Trophoblast cell (in vitro differentiated cells and primary cell): ENCODE measurements at regions not wholly inside any gene's neighbourhood (a gene's known extent, or its start where the extent isn't known, plus 50 kb on each side); places are given as distances from the start of the nearest gene placed in this dataset.

Source experiments
- DNase-seq, 2 donors: peaks; one replicate each; pipeline ENCODE4 v3.0.0-alpha.2; 2016
- H2AFZ ChIP-seq: 2 replicates; pipeline ENCODE4 v1.6.1; 2013; ENCODE audit warnings: low read length, moderate library complexity, mild to moderate bottlenecking; ENCODE audit not compliant: insufficient read depth, poor library complexity
- H2AK5ac ChIP-seq: 2 replicates; pipeline ENCODE4 v1.6.1; 2013; ENCODE audit warnings: mild to moderate bottlenecking, low read length
- H2BK120ac ChIP-seq: 2 replicates; pipeline ENCODE4 v1.6.1; 2013; ENCODE audit warnings: low read length, mild to moderate bottlenecking, moderate library complexity; ENCODE audit not compliant: insufficient read depth, poor library complexity
- H2BK12ac ChIP-seq: 2 replicates; pipeline ENCODE4 v1.6.1; 2013; ENCODE audit warnings: mild to moderate bottlenecking, low read length, moderate library complexity
- H2BK5ac ChIP-seq: 2 replicates; pipeline ENCODE4 v1.6.1; 2013; ENCODE audit warnings: low read length, low read depth, moderate library complexity, mild to moderate bottlenecking; ENCODE audit not compliant: poor library complexity
- H3K14ac ChIP-seq: 2 replicates; pipeline ENCODE4 v1.6.1; 2013; ENCODE audit warnings: mild to moderate bottlenecking, low read length
- H3K18ac ChIP-seq: 2 replicates; pipeline ENCODE4 v1.6.1; 2013; ENCODE audit warnings: mild to moderate bottlenecking, low read length
- H3K23ac ChIP-seq: 2 replicates; pipeline ENCODE4 v1.6.1; 2013; ENCODE audit warnings: low read length
- H3K27ac ChIP-seq: 2 replicates; pipeline ENCODE4 v1.5.1; 2013; ENCODE audit warnings: low read depth, mild to moderate bottlenecking, inconsistent platforms, low read length, moderate library complexity
- H3K27me3 ChIP-seq: 2 replicates; pipeline ENCODE4 v1.6.1; 2013; ENCODE audit warnings: inconsistent platforms, mild to moderate bottlenecking, low read length, moderate library complexity; ENCODE audit not compliant: insufficient read depth
- H3K36me3 ChIP-seq, 2 experiments: 1 replicate in 1 of 2; 2 replicates in 1 of 2; pipeline ENCODE4 v1.6.1; 2013; ENCODE audit warnings: low read length in 2 of 2, mild to moderate bottlenecking in 2 of 2, moderate library complexity in 1 of 2; ENCODE audit not compliant: insufficient read depth in 2 of 2, control insufficient read depth in 1 of 2
- H3K4ac ChIP-seq: 2 replicates; pipeline ENCODE4 v1.6.1; 2013; ENCODE audit warnings: low read depth, mild to moderate bottlenecking, low read length, moderate library complexity
- H3K4me1 ChIP-seq, 2 experiments: 1 replicate in 1 of 2; 2 replicates in 1 of 2; pipeline ENCODE4 v1.6.1; 2013; ENCODE audit warnings: low read length in 2 of 2, mild to moderate bottlenecking in 2 of 2, moderate library complexity in 1 of 2; ENCODE audit not compliant: insufficient read depth in 2 of 2, control insufficient read depth in 1 of 2
- H3K4me2 ChIP-seq: 2 replicates; pipeline ENCODE4 v1.6.1; 2013; ENCODE audit warnings: inconsistent platforms, mild to moderate bottlenecking, low read length, moderate library complexity
- H3K4me3 ChIP-seq: 2 replicates; pipeline ENCODE4 v1.5.1; 2013; ENCODE audit warnings: mild to moderate bottlenecking, low read depth, low read length, inconsistent platforms
- H3K79me1 ChIP-seq: one replicate; pipeline ENCODE4 v1.6.1; 2013; ENCODE audit warnings: low read length
- H3K79me2 ChIP-seq: 2 replicates; pipeline ENCODE4 v1.6.1; 2013; ENCODE audit warnings: low read length, mild to moderate bottlenecking; ENCODE audit not compliant: control insufficient read depth, insufficient read depth, poor library complexity
- H3K9ac ChIP-seq: 2 replicates; pipeline ENCODE4 v1.6.1; 2013; ENCODE audit warnings: mild to moderate bottlenecking, low read length
- H3K9me3 ChIP-seq: 2 replicates; pipeline ENCODE4 v1.6.1; 2013; ENCODE audit warnings: low read depth, mild to moderate bottlenecking, control low read depth, inconsistent platforms, low read length; ENCODE audit not compliant: insufficient read depth
- H4K12ac ChIP-seq: 2 replicates; pipeline ENCODE4 v1.6.1; 2013; ENCODE audit warnings: low read depth, mild to moderate bottlenecking, low read length, moderate library complexity
- H4K8ac ChIP-seq: 2 replicates; pipeline ENCODE4 v1.6.1; 2013; ENCODE audit warnings: low read depth, mild to moderate bottlenecking, low read length, moderate library complexity
- H4K91ac ChIP-seq: one replicate; pipeline ENCODE4 v1.6.1; 2013; ENCODE audit warnings: low read depth, mild to moderate bottlenecking, low read length, moderate library complexity
- WGBS: extraction: QIAGEN DNeasy Blood & Tissue Kit; methylation state at CpG from one replicate; pipeline ENCODE4 v1.1.7; 2013; ENCODE audit warnings: missing lambda C conversion rate; ENCODE audit not compliant: insufficient read length, insufficient coverage; ENCODE audit errors: extremely low coverage; 5-methylcytosine and 5-hydroxymethylcytosine counted together

- Histone ChIP-seq H3K9me3 (peaks cover 6% of the 10 kb centered on the region), H3K23ac (no peak overlapping the region), H3K36me3 (no peaks in the 10 kb centered on the region), H3K79me1 (no peaks in the 10 kb centered on the region), H3K4me3 (no peak overlapping the region), H3K79me2 (no peaks in the 10 kb centered on the region), H2BK5ac (no peak overlapping the region), H3K9ac (no peak overlapping the region), H2BK12ac (no peak overlapping the region), H3K4me2 (no peak overlapping the region), H4K8ac (no peak overlapping the region), H3K14ac (no peak overlapping the region), H2BK120ac (no peak overlapping the region), H3K27me3 (no peaks in the 10 kb centered on the region), H3K18ac (no peak overlapping the region), H2AFZ (no peak overlapping the region), H2AK5ac (no peak overlapping the region), H3K4ac (no peak overlapping the region), H4K91ac (no peak overlapping the region), H4K12ac (no peak overlapping the region), H3K4me1 (no peaks in the 10 kb centered on the region), H3K27ac (no peak overlapping the region)
- DNase-seq = no peak
- 100% methylated on average over 2 of the region's 8 CpGs for WGBS
These were observed 90.9 kb upstream of the LINC01488 start for GRCh38 chr11:69390561-69390960.

DNA sequence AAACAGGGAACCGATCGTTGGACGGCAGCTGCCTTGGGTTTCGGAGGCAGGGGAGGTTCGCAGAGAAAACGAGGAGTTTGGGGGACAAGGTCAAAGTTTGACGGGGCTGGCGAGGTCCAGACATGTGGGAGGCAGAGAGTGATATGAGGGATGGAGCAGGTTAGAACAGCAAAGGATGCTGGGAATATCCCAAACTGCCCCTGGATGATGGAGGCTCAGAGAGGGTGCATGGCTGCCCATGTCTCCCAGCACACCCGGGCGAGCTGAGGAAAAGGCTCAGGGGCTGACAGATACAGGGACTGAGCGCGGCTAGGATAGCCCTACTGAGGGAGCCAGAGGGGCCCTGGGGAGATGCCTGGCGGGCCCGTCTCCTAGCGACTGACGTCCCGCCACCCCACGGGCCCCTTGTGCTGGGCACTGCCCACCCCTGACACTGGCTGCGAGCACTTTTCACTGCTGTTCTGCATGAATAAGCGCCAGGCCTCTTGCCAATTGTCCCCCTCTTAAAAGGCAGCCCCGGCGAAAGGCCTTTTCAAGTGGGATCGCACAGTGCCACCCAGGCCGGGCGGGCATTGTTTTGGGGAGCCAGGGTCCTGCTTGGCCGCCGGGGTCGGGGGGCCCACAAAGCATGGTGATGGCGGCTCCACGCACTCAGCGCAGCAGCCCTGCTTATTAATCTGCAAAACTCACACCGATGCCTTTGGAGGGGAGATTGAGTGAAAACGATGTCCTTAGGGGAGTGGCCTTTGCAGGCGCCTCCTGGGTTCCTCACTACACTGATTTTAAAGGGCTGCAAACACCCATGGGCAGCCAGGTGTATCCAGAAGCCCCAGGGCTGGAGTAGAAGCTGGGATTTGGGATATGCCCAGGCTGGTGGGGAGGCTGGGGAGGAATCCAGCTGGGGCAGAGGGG is 90.0 kb upstream of the LINC01488 start:
- H3K4me1 ChIP-seq = no peaks in the 10 kb centered on the region
- no peaks in the 10 kb centered on the region for H3K79me1 ChIP-seq
- H3K9me3 ChIP-seq = peaks cover 6% of the 10 kb centered on the region
- no peak overlapping the region for H2AK5ac ChIP-seq
- no peak overlapping the region for H2AFZ ChIP-seq
- no peak overlapping the region for H3K18ac ChIP-seq
- no peak overlapping the region for H2BK120ac ChIP-seq
- no peak overlapping the region for H3K4me3 ChIP-seq
- H3K4ac ChIP-seq = no peak overlapping the region
- DNase-seq = no peak
- no peak overlapping the region for H3K9ac ChIP-seq
- H2BK12ac ChIP-seq = no peak overlapping the region
- H3K4me2 ChIP-seq = no peak overlapping the region
- no CpG with 5 or more reads among the region's 34 CpGs for WGBS
- no peak overlapping the region for H3K27ac ChIP-seq
- no peak overlapping the region for H3K14ac ChIP-seq
- H4K91ac ChIP-seq = no peak overlapping the region
- no peaks in the 10 kb centered on the region for H3K27me3 ChIP-seq
- H3K23ac ChIP-seq = no peak overlapping the region
- H2BK5ac ChIP-seq = no peak overlapping the region
- no peak overlapping the region for H4K8ac ChIP-seq
- no peaks in the 10 kb centered on the region for H3K36me3 ChIP-seq
- H3K79me2 ChIP-seq = no peaks in the 10 kb centered on the region
- no peak overlapping the region for H4K12ac ChIP-seq

GRCh38 chr11:69392104-69392653 is 89.3 kb upstream of the LINC01488 start:
- no peak overlapping the region for H2BK5ac ChIP-seq

GRCh38 chr11:69393178-69393832 is 88.2 kb upstream of the LINC01488 start:
- Histone ChIP-seq H3K79me1 (no peaks in the 10 kb centered on the region), H3K18ac (no peak overlapping the region), H3K27ac (no peak overlapping the region), H2BK5ac (no peak overlapping the region), H2AK5ac (no peak overlapping the region), H3K36me3 (no peaks in the 10 kb centered on the region), H2BK12ac (no peak overlapping the region), H3K79me2 (no peaks in the 10 kb centered on the region), H4K91ac (no peak overlapping the region), H3K14ac (no peak overlapping the region), H4K8ac (no peak overlapping the region), H3K4ac (no peak overlapping the region), H3K9me3 (peaks cover 5% of the 10 kb centered on the region), H2AFZ (no peak overlapping the region), H3K4me3 (no peak overlapping the region), H2BK120ac (no peak overlapping the region), H3K23ac (no peak overlapping the region), H3K4me2 (no peak overlapping the region), H3K9ac (no peak overlapping the region), H3K27me3 (no peaks in the 10 kb centered on the region), H3K4me1 (no peaks in the 10 kb centered on the region), H4K12ac (no peak overlapping the region)
- WGBS = no CpG with 5 or more reads among the region's 16 CpGs
- no peak for DNase-seq

More at GRCh38 chr11:69392104-69392653, 89.3 kb upstream of the LINC01488 start:
- no peak overlapping the region for H4K91ac ChIP-seq
- no peaks in the 10 kb centered on the region for H3K79me2 ChIP-seq
- no peak overlapping the region for H3K27ac ChIP-seq
- no peak for DNase-seq
- H2BK120ac ChIP-seq = no peak overlapping the region
- H3K4me1 ChIP-seq = no peaks in the 10 kb centered on the region
- no peak overlapping the region for H4K8ac ChIP-seq
- H3K79me1 ChIP-seq = no peaks in the 10 kb centered on the region
- no peak overlapping the region for H3K4ac ChIP-seq
- no peak overlapping the region for H3K18ac ChIP-seq
- no peak overlapping the region for H3K9ac ChIP-seq
- no peak overlapping the region for H3K14ac ChIP-seq
- H2AK5ac ChIP-seq = no peak overlapping the region
- H2AFZ ChIP-seq = no peak overlapping the region
- no CpG with 5 or more reads among the region's 10 CpGs for WGBS
- H4K12ac ChIP-seq = no peak overlapping the region
- no peak overlapping the region for H3K4me2 ChIP-seq
- peaks cover 1% of the 10 kb centered on the region for H3K9me3 ChIP-seq
- H3K23ac ChIP-seq = no peak overlapping the region
- H3K27me3 ChIP-seq = no peaks in the 10 kb centered on the region
- H3K4me3 ChIP-seq = no peak overlapping the region
- no peaks in the 10 kb centered on the region for H3K36me3 ChIP-seq
- H2BK12ac ChIP-seq = no peak overlapping the region
